HS-27A (cell line): ENCODE measurements at regions not wholly inside any gene's neighbourhood (a gene's known extent, or its start where the extent isn't known, plus 50 kb on each side); places are given as distances from the start of the nearest gene placed in this dataset.

ENCODE experiments used
- DNase-seq: peaks from one replicate; pipeline ENCODE4 v3.0.0-alpha.2; 2012; ENCODE audit warnings: low read depth, missing footprints

DNA sequence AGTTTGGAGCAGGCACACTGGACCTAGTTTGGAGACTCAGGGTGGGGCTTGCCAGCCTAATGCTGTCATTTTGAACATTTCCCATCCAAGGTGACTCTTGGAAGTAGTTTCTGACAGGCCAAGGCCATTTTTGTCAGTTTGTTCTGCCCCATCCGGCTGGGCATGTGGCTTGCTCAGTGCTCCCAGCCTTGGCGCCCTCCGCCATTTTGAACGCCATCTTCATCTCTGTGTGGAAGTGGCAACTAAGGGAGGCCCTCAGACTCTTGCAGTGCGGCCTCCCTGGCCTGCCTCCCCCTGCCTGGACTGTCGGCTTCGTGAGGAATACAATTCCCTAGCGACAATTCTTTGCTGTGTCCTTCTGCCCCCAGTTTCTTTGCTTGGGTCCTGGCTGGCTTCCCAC lies 150.6 kb upstream of the RGMA start:
- DNase-seq, result no peak

DNA sequence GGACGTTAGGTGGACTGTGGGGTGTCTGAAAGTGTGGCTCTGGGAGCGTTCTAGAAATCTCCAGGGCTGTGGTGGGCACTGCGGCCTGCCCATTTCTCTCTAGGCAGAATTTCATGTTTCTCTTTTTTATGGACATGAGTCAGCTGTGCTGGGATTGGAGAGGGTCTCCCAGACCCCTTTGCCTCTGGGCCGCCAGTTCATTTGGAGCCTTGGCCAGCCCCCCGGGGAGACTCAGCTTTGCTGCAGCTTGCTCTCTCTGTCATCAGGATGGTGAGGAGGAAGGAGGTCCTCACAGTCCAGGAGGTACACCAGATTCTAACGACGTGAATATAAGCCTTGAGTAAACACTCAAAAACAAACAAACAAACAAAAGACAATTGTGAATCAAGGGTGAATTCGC lies 149.6 kb upstream of the RGMA start:
- no peak for DNase-seq

DNA sequence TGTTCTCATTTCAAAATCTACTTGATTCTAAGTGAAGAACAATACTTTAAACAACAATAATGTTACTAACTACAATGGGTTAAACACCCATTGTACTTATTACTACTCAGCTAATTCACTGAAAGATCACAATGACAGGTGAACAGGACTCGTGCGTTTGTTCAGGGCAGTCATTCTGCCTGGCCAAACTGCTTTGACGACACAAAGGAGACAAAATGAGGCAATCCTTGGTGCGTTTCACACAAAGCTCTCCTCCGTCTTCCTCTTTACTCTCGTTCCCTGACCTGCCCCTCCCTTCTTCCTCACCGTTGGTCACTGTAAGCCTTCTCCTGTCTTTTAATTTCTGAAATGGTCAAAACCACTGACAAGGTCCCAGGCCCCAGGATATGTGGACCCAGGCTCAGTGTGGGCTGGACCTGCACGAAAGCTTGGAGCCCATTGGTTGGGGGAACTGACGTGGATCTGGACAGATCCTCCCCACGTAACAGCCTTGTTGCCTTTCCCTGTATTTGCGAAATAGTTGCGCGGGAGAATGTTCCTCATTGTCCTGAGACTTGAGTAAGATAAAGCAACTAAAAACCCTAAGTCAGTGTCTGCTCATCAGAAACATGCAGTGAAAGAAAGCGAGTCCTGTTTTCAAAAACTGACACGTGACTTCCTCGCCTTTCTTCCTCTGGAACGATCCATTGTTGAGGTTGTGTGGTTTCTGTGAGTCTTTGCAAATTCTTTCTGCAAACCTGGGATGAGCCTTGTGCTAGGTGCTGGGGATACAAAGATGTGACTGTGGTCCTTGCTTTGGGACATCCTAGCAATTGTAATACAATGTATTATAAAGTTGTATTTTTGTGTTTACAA lies 147.1 kb upstream of the RGMA start:
- no peak for DNase-seq

DNA sequence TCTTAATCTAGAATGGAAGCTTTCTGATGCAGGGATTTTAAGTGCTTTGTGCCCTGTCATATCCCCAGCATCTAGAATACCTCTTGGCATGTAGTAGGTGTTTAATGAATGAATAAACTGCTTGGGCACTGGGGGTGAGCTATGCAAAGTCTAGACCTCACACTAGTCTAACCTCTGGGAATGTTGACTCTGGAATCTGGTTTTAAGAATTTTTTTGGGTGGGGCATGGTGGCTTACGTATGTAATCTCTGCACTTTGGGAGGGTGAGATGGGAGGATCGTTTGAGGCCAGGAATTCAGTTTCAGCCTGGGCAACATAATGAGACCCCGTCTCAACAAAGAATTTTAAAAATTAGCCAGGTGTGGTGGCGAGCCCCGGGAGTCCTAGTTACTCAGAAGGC lies 146.3 kb upstream of the RGMA start:
- DNase-seq, result no peak

DNA sequence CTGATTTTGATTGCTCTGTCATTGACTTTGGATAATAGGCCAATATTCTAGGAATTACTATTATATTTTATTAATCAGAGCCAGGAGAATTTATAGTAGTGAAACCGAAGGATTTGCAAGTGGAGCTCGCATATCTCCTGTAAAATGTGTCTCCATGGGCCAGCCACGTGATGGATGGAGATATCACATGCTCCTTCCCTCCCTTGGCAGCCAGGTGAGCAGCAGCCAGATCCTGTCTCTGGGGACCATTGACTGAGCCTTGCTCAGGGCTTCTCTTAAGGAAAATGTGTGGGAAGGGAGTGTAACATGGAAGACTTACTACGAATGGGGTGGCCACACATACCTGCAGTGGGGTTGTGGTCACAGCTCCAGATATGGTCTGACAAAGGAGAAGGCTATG lies 144.7 kb upstream of the RGMA start:
- DNase-seq, result no peak

DNA sequence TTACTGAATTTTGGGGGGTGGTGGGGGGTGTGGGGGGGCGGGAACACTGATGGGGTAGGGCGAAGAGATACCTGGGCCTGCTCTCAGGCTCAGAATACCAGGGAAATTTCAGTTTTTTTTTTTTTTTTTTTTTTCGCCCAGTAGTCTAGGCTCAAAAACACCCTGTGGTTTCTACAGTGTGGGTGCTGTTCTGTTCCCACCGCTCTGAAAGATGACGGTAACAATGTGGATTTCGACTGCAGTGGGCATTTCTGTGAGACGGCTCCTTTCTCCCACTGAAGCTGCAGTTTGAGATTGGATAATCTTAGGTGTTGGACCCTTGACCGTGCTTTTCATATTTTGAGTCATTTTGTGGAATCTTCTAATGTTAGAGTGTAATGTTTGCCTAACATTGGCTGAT lies 143.8 kb upstream of the RGMA start:
- no peak for DNase-seq

DNA sequence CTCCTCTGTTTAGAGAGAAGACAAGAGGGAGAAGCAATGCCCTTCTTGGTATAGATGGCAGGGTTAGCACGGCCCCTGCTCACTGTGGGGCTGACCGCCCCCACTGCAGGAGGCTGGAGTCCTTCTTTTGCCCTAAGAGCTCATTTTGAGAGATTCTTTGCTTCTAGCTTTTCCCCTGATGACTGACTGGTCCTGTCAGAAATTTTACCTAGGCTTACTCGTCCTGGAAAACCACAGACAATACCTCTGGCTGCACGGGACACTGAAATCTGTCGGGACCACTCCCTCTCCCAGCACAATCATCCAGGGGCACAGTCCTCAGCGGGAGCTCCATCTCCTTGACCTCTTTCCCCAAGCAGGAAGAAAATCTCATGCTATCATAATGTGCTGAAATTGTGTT lies 143.0 kb upstream of the RGMA start:
- DNase-seq, result no peak

DNA sequence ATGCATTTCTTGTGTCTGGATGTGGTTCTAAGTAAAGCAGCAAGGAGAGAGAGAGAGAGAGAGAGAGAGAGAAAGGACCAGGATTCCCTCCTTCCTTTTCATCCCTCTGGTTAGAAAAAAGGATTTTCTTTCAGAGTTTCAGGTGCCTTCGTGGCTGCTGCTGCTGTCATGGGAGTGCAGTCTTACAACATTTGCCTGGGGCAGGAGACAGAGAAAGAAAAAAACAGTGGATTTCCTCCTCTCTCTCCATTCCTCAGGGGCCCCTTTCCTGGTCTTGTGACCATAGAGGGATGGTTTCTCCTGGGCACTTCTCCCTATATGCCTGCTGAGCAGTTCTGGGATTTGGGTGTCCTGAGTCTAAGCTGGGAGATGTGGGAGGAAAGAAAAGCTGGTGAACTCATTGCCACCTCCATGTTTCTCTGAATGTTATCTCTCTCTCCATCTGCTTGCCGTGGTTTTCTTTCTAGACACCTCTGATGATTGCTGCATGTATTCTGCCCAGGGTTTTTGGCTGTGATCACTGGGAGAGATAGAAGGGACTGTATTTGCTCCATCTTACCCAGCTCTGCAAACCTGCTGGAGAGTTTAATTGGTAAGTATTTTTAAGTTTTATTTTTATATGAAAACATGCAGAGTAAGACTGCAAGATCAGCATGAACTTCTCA lies 142.4 kb upstream of the RGMA start:
- DNase-seq, result no peak

DNA sequence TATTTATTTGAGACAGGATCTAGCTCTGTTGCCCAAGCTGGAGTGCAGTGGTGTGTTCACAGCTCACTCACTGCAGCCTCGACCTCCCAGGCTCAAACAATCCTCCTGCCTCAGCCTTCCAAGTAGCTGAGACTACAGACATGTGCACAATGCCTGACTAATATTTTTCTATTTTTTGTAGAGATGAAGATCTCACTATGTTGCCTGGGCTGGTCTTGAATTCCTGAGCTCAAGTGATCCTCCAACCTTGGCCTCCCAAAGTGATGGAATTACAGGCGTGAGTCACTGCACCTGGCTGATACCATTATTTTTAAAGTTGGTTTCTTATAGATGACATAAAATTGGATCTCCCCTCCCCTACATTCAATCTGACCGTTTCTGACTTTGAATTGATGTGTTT lies 139.5 kb upstream of the RGMA start:
- no peak for DNase-seq

DNA sequence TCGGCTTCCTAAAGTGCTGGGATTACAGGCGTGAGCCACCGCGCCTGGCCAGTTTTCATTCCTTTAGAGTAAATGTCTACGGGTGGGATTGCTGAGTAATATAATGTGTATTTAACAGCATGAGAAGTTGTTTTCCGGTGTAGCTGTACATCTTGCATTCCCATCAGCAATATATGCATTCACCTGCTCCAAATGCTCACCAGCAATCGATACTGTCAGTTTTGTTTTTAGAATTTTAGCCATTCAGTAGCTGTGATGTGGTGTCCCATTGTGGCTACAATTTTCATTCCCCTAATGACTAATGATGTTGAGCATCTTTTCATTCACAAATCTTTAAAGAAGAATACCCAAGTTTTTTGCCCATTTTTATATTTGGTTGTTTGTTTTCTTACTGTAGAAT lies 134.8 kb upstream of the RGMA start:
- DNase-seq, result no peak

DNA sequence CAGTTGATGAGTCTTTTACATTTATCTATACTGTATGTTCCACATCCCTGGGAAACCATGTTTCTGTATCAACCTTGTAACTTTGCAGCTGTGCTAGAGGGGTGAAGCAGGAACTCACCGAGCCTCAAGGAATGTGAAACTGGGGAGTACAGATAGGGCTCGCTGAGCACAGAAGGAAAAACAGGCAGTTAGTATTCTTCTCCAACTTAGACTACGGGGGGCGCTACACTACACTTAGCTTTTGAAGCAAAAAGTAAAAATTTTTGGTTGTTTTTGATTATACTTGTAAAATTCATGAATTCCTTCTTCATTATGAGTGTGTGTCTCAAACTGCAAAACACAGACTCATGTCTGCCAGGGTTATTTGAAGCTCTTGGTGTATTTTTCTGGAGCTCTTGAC lies 132.7 kb upstream of the RGMA start:
- DNase-seq, result no peak

DNA sequence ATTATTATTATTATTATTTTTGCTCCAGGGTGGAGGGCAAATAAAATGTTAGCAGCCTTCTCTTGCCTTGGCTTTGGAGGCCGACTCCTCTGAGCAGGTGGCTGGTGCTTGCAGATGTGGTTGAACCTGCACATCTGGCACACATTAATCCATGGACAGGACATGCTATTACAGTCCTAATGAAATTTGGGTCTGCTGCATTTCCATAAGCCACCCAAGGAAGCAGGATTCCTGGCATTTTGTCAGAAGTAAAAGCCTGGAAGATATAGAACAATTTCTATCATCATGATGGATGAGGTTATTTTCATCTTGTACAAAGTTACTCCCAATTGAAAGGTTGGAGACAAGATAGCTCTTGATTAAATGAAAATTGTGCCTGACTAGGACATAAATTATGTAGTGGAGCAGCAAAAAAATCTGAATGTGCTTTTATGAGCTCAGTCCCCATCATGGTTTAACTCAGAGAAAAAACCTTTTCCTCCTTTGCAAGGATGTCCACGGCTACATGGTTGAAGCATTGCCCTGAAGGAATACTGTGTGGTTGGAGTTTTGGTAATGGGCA lies 130.9 kb upstream of the RGMA start:
- no peak for DNase-seq

DNA sequence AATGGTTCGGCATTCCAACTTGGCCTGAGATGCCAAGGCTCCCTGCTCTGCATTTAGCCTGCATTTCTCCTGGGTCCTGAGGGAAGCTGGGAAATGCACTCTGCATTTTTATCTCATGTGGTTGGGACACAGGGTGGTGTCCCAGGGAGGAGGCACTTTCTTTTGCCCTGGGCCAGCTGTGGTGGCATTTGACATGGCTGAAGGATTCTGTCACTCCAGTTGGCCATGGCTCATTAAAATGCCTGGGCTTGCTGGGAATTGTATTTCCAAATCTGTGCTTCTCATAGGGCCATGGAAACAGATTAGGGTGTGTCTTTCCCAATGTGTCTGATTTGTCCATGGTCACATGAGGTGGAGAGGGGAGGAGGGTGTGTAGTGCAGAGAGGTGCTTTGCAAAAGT lies 128.3 kb upstream of the RGMA start:
- DNase-seq, result no peak

DNA sequence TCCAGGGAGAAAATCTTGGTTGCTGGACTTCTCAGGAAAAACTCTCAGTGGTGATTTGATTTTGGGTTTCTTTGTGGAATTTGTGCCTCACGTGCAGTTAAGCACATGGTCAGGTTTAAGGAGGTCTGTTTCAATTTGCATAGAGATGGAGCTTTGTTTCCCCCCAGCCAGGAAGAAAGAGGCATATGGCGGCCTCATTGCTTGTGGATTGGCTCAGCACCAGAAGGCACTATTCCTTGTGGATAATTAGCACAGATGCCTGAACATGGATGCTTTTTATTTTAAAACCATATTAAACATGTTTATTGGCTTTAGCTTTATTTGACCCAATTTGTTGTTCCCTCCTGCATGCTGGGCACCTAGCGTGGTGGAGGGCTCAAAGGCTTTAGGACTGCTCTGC lies 125.1 kb upstream of the RGMA start:
- DNase-seq, result no peak

DNA sequence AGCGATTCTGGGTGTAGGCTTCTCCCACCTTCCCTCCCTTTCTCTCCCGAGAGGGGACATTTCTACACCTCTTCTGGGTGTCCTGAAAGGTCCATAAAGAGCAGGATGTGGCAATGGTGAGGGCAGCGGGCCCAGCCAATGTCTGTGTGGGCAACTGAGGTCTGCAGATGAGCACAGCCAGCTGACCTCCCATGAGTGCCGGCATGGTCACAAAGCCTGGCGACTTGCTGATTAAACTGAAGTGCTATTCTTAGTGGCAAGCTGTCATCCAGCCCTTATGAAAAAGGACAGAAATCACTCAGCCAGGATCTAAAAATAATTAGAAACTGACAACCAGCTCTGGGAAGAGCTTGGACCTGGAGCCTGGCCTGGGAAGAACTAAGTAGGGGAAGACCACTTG lies 124.3 kb upstream of the RGMA start:
- DNase-seq, result no peak

DNA sequence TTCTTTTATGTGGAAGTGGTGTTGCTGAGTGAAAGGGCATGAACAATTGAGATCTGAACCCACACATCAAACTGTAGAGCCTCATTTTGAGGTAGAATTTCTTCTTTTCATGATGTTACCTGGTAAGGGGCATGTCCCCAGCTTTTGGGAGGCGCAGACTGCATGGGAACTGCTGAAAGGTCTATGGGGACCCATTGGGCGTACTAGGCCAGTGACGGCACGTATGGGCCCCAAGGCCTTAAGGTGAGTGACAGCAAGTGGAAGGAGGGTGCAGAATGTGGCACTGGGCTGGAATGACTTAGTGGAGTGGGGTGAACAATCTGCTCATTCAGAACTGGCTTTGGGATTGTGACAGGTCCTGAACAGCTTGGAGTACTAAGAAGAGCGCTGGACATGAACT lies 123.6 kb upstream of the RGMA start:
- no peak for DNase-seq

DNA sequence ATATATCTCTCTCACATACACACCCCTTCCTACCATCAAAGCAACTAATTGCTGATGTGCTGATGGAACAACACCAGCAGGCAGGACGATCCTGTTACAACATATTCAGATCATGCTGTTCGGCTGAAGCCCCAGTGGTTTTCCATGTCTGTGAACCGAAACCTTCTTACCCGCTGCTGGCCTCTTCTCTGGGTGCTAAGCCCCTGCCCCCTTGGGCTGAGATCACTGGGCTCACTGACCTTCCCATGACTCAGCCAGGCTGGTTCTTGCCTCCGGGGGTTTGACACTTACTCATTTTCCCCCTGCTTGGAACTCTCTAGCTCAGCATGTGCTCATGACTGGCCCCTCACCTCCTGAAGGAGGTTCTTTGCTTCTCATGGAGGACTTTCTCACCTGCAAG lies 122.0 kb upstream of the RGMA start:
- no peak for DNase-seq

DNA sequence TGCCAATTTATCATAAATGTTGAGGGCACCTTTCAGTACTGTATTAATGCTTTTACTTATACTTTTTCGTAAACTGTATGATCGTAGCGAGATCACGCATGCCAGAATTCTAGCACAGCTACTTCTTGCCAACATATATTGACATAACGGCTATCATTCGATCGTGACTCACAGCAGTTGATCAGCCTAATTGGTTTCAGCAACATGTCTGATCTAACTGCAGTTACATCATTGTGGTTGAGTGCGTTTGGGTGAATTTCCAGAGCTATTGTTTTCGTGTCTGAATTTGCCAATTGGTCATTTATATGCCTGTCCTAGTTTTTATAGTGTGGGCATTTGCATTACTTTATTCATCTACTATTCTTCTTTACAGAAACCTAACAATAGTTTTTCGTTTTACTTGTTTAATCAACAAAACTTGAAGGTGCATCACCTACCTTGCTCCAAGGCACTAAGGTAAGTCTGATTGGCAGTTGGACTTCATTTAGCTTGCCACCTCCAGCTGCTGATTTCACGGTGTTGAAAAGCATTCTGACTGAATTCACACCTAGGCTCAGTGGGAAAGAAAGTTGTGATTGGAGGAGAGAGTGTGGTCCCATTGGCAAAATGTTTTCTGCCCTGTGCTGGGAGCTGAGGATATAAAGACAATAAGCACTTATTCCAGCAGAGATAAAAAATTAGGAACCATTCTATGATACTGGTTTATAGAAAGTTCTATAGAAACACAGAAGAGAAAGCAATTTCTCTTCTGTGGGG lies 120.9 kb upstream of the RGMA start:
- no peak for DNase-seq

DNA sequence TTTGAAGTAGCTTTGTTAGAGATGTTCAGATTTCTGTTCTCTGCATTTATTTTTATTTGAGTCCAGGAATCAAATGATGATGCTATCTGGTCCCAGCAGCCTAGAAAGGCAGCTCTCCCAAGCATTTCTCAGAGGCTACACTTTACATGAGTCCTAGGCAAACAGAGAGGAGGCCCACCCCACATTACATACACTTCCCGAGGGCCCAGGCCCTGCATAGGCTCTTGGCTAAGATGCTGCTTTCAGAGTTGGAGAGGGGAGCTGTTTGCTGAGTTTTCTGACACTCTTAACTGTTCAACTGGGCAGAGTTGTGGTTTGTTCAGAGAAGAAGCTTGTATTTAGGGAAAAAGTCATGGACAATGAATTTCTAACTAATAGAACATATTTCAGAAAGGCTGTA lies 117.9 kb upstream of the RGMA start:
- DNase-seq, result no peak

DNA sequence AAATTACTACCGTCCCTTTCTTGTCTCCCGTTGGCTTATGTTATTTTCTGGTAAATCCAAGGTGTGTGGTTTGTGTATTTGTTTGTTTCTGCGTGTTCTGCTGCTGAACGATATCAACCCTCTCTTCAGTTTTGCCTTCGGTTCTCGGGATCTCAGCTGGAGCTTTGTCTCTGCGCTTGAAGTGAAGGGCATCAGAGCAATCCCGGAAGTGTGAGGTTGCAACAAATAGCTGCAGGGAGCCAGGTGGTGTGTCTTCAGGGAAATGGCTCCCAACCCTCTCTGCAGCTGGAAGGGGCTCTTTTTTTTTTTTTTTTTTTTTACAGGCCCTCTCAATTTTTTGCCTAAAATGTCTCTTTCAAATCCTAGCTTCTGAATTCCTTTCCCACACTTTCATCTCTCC lies 116.4 kb upstream of the RGMA start:
- DNase-seq, result no peak

DNA sequence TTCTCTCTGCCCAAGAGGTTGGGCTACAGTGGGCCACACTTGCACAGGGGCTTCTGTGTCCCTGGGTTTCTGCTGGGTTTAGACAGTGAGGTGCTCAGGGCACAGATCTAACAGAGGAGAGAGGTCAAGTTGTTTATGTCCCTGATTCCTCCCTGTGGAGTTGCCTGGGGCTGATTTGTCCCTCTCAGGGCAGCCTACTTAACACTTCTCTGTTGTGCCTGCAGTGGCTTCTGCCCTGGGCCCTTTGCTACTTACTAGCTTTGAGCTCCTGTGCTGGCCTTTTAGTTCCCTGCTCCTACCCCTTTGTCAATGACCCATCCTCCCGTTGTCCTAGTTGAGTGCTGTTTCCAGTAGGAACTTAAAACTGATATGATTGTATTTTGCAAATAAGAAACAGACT lies 114.0 kb upstream of the RGMA start:
- DNase-seq, result no peak

DNA sequence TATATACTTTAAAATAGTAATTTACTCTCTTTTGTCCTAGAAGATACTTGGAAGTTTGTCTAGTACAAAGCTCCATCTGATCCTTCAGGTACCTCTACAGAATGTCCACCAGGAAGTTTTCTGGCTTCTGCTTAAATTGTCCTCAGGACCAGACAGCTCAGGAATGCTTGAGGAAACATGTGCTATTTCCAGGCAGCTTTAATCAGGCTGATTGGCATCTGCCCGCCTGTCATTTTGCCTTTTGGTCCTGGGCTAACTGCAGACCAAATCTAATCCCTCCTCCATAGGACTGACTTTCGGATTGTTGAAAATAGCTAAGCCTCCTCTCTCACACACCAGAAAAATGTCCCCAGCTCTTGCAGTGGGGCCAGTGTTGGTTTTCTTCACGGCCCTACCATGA lies 113.4 kb upstream of the RGMA start:
- DNase-seq, result no peak

DNA sequence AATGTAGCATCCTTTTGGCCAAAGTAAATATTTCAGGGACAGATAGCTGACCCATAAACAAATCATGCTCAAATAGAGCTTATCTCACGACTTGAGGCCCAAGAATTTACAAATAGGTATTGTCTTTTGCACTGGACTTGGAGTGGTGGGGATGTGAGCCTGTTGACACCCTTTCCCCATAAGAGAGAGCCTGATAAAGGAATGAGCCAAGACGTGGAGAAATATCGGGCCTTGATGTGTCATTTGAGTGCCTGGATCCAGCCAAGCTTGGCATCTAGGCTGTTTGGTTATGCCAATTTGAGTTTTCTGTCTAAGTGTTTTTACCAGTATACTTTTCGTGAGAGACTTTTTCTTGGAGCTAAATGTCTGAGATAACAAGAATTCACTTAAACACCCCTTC lies 112.9 kb upstream of the RGMA start:
- DNase-seq, result no peak
